ENCODE measurements at regions not wholly inside any gene's neighbourhood (a gene's known extent, or its start where the extent isn't known, plus 50 kb on each side); places are given as distances from the start of the nearest gene placed in this dataset.

GRCh38 chr6:112941613-112942012 lies 594.5 kb downstream of the RFPL4B start:
- Histone ChIP-seq H3K4me2 (ENCODE audit: low read length) (no peak overlapping the region), H2AFZ (ENCODE audit: low read depth, low read length, poor library complexity, severe bottlenecking) (no peak overlapping the region), H3K27me3 (ENCODE audit: insufficient read depth, low read length) (no peaks in the 10 kb centered on the region), H3K9me2 (ENCODE audit: insufficient read depth) (no peaks in the 10 kb centered on the region), H3K4me1 (ENCODE audit: control insufficient read depth in 1 of 2, insufficient read depth in 2 of 2, low read length in 2 of 2) (no peaks in the 10 kb centered on the region), H3K27ac (ENCODE audit: low read depth, low read length) (no peak overlapping the region), H3K9ac (ENCODE audit: low read length) (no peak overlapping the region), H3K9me3 (ENCODE audit: control insufficient read depth in 1 of 2, insufficient read depth in 1 of 2, low read depth in 1 of 2, low read length in 2 of 2) (no peaks in the 10 kb centered on the region), H3K36me3 (ENCODE audit: control insufficient read depth in 1 of 2, insufficient read depth in 2 of 2, low read length in 2 of 2) (no peaks in the 10 kb centered on the region), H3K4me3 (replicated peaks in 1 of 2; ENCODE audit: low read depth in 1 of 2, low read length in 2 of 2) (no peak overlapping the region), H3K79me2 (ENCODE audit: insufficient read depth, low read length) (no peaks in the 10 kb centered on the region), H4K20me1 (ENCODE audit: insufficient read depth) (no peaks in the 10 kb centered on the region)
- CTCF ChIA-PET: no interaction called here
- POLR2A ChIA-PET: no interaction called here
- intact Hi-C loops (cut with micrococcal nuclease): no loop called here
- BruUV-seq (replicated peaks): no TSS peak
- no peak for DNase-seq (ENCODE audit: low read depth, low spot score)
- ATAC-seq: no peak
- no peak for TF ChIP-seq CBX3 (IDR thresholded peaks at IDR 0.05; ENCODE audit: low read depth)
- TF ChIP-seq, protein P1, sequence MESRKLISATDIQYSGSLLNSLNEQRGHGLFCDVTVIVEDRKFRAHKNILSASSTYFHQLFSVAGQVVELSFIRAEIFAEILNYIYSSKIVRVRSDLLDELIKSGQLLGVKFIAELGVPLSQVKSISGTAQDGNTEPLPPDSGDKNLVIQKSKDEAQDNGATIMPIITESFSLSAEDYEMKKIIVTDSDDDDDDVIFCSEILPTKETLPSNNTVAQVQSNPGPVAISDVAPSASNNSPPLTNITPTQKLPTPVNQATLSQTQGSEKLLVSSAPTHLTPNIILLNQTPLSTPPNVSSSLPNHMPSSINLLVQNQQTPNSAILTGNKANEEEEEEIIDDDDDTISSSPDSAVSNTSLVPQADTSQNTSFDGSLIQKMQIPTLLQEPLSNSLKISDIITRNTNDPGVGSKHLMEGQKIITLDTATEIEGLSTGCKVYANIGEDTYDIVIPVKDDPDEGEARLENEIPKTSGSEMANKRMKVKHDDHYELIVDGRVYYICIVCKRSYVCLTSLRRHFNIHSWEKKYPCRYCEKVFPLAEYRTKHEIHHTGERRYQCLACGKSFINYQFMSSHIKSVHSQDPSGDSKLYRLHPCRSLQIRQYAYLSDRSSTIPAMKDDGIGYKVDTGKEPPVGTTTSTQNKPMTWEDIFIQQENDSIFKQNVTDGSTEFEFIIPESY (IDR thresholded peaks at IDR 0.05; ENCODE audit: extremely low read depth, insufficient replicate concordance, low read length): no peak
- TF ChIP-seq POLR2AphosphoS5 (IDR thresholded peaks at IDR 0.05; ENCODE audit: low read depth, low read length): no peak
- TF ChIP-seq EGR1 (IDR thresholded peaks at IDR 0.05; ENCODE audit: low read depth): no peak
- TF ChIP-seq REST (IDR thresholded peaks at IDR 0.05; ENCODE audit: low read depth): no peak
- no peak for TF ChIP-seq ELF1 (IDR thresholded peaks at IDR 0.05; ENCODE audit: borderline replicate concordance, low read depth)
- no peak for TF ChIP-seq EZH2 (IDR thresholded peaks at IDR 0.05)
- TF ChIP-seq, protein P2, sequence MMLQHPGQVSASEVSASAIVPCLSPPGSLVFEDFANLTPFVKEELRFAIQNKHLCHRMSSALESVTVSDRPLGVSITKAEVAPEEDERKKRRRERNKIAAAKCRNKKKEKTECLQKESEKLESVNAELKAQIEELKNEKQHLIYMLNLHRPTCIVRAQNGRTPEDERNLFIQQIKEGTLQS (IDR thresholded peaks at IDR 0.05): no peak
- TF ChIP-seq ZFX (IDR thresholded peaks at IDR 0.05): no peak
- TF ChIP-seq JUND (IDR thresholded peaks at IDR 0.05): no peak
- no peak for TF ChIP-seq POLR2A (IDR thresholded peaks at IDR 0.05; ENCODE audit: borderline replicate concordance, extremely low read depth, insufficient read depth, insufficient read length)
- no peak for TF ChIP-seq SIN3A (IDR thresholded peaks at IDR 0.05; ENCODE audit: low read depth)
- no peak for TF ChIP-seq CTCF (IDR thresholded peaks at IDR 0.05 in 2 of 3, conservative IDR thresholded peaks at IDR 0.05 in 1 of 3; ENCODE audit: borderline replicate concordance in 1 of 3, insufficient read depth in 1 of 3, low read depth in 2 of 3, low read length in 2 of 3)
- TF ChIP-seq ZNF274 (IDR thresholded peaks at IDR 0.05; ENCODE audit: low read depth, low read length): no peak
- RAD21 ChIA-PET (ENCODE audit: low non-redundant PET in 1 of 2, low total read pairs in 2 of 2, uncharacterized antibody in 2 of 2, unreplicated experiment in 2 of 2): no interaction called here
